LHCN-M2 (cell line): ENCODE measurements at regions not wholly inside any gene's neighbourhood (a gene's known extent, or its start where the extent isn't known, plus 50 kb on each side); places are given as distances from the start of the nearest gene placed in this dataset.
"Not testable (repeated sequence)": the region's sequence is repeated elsewhere in the genome, so short reads cannot be mapped to it uniquely, and the experiment has no call there.

Experiments
- DNase-seq: peaks from one replicate; pipeline ENCODE4 v3.0.0-alpha.2; 2012; ENCODE audit warnings: low read depth

DNA sequence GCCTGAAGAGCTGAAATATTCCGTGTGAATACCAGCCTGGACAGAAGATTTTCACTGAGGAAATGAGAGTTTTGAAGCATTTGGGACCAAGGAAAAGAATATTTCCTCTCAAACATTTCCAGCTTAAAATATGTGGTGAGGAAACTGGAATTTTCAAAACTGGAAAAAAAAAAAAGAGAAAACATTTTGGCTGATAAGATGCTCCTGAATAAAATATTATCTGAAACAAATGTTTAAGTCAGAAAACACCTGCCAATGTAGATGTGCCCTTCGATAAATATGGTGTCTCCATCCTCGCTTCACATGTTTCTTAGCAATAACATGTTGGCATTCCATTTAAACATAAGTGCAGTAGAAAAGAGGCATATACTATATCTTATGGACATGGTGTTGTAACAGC, 567.0 kb downstream of the PRKD1 start:
- DNase-seq = no peak

GRCh38 chr14:29370024-29370423, 557.6 kb downstream of the PRKD1 start:
- no peak for DNase-seq

DNA sequence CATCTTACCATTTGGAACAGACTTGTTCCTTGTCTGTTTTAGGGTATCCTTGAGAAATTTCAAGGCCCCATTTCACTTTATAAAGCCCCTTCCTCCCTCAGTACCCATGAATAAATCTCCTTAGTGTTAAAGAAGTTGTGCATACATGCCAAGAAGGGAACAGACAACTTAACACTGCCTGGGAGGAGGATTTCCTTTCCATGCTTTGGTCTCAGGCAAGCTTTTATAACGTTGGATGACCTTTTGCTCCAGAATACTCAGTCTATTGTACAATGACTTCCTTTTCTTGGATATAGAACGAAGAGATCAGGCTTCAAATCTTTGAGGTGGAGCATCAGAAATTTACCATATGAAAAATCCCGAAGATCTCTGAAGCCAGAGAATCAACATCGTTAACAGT, 551.4 kb downstream of the PRKD1 start:
- DNase-seq = no peak

- DNase-seq = no peak
Observed at GRCh38 chr14:29380826-29381225, 546.8 kb downstream of the PRKD1 start.

GRCh38 chr14:29388571-29388970, 539.1 kb downstream of the PRKD1 start:
- DNase-seq = no peak

DNA sequence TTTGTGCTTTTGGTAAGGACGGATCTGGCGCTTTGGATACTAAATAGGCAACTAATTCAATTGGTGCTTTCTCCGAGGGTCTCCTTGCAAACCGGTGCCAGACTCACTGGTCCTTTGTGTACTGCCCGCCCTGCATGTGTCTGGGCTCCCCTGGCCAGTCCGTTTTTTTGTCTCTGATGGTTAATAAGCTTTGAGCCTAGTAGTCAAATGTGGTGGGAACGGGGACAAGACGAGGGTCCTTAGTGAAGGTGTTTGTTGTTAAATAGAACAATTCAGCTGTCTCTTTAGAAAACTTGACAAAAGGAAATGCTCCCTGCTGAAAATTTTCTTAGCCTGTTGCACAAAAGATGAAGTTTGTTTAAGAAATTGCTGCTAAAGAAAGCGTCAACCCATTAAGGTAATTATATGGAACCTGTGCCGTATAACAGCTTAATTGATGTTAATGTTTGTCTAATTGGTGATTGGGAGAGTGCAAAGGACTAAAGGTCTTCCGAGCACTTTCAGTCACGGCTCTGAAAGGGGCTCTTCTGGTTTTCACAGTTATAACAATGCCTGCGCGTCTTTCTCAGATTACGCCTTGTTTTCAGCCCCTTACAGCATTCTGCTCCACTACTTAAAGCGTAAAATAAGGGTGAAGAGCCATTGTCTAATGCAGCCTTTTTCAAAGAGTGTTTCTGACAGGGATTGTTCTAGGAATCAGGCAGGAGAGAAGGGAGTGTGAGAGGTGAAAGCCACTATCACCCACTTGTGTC, 537.4 kb downstream of the PRKD1 start:
- DNase-seq = no peak

GRCh38 chr14:29391231-29391630, 536.4 kb downstream of the PRKD1 start:
- no peak for DNase-seq

DNA sequence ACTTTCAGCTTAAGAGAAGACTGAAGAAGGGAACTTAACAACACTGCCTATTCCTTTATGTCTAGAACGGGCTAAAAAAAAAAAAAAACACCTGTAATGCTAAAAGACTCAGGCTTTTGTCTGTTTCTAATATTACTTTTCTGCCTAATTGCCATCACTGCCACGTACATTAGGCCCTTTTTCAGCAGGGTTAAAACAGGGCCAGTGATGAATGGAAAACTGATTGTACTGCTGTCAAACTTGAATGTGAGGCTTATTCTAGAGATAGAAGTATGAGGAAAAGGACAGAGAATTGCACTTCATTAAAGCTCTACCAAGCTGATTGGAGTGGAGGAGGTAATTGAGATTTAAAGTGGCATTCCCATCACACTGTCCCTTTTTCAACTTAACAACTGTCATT, 535.8 kb downstream of the PRKD1 start:
- no peak for DNase-seq

GRCh38 chr14:29392287-29392686, 535.4 kb downstream of the PRKD1 start:
- no peak for DNase-seq

DNA sequence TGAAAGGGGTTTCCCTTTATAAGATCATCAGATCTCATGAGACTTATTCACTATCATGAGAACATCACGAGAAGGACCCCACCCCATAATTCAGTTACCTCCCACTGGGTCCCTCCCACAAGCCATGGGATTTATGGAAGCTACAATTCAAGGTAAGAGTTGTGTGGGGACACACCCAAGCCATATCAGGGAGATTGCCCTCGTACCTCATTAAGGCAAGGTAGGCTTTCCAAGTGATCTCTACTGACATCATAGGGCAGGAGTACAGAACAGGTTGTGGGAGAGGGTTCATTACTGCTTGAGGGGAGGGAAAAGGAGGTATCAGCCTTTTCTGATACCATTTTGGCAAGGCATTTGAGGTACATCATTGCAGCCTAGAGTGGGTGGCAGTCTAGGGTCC, 524.6 kb downstream of the PRKD1 start:
- DNase-seq = no peak

GRCh38 chr14:29410581-29410980, 517.1 kb downstream of the PRKD1 start:
- DNase-seq = no peak

GRCh38 chr14:29414931-29415330, 512.7 kb downstream of the PRKD1 start:
- not testable (repeated sequence) for DNase-seq

DNA sequence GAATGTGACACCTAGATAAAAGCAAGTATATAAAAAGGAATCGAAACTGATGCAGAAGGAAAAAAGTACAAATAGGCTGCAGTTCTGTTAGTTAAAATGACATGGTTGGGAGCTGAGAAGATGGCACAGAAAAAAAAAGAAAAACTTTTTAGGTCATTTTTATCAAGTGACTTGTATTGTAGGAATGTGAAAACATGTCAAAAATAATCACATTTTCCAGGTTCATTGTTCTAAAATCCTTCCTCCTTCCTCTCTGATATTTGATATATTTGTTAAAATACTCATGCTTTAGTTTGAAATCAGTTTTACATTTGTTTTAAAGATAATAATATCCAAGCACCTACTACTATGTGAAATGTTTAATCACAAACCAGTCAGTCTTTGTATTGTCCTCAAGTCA, 507.9 kb downstream of the PRKD1 start:
- DNase-seq = no peak

DNA sequence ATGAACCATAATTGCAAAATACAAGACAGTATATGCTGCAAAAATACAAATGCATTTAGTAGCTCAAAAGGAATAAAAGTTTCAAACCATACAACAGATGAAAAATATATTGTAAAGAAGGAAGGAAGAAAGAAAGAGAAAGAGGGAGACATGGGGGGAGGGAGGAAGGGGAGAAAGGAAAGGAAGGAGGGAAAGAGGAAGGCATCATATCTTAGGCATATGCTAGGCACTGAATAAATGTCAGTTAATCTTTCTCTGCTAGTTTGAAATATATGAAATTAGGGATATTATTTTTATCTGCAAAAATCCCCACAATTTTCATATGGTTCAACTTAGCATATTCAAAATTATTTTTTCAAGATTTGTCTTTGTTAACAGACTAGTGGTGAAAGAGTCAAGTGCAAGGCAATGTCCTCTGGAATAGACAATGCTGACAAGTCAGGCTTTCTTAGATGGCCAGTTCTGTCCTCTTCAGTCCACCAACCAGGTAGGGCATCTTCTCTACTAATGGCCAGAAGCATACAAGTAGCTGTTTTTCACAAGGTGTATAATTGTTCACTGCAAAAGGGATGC, 506.4 kb downstream of the PRKD1 start:
- DNase-seq = no peak

DNA sequence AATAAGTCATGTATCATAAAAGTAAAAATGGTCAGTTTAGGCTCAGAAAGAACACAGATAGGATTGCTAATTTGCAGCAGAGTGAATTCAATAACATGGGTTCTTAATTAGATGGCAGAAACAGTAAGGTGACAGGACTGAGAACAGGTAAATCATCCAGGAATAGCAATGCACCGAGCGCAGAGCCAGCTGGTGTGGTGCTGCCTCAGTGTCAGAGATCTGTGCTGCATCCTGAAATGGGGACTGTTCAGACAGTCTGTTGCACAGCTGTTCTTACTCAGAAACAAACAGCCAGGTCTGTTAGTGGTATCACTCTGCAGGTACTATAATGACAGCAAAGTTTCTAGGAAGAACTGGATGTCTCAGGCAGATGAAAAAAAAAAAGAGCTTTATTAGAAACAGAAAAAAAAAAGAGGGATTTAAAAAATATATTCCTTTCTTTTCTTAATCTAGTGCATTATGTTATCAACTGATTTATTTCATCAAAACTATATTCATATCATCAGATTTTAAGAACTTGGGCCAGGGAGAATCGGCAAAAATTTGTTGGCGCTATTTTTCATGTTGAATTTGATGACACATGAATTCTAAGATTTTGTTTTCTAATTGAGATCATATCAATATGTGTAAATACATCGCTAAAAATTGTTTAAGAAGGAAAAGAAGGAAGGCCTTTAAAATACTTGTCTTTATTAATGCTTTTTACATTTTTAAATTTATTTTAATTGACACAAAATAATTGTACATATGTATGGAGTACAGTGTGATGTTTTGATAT, 501.8 kb downstream of the PRKD1 start:
- no peak for DNase-seq

- DNase-seq = peak; percentile 82
Observed at GRCh38 chr14:29442696-29443095, 485.0 kb downstream of the PRKD1 start.

- no peak for DNase-seq
Observed at GRCh38 chr14:29444216-29444615, 483.4 kb downstream of the PRKD1 start.

GRCh38 chr14:29444805-29445204, 482.8 kb downstream of the PRKD1 start:
- DNase-seq = no peak

DNA sequence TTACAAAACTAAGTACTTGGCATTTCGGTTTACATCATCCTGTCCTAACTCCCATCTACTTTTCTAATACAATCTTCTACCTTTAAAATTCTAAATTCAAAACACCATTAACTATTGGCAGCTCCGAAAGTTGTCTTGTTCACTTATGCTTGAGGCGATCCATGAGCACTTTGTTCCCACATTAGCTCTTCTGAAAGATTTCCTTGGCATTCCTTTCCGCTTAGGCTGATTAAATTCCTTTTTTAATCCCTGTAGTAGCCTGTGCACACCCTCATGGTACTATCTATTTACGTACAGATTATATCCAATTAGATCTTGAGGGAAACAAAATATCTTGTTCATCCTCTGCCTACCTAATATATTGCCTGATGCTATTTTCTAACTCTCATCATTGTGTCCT, 480.7 kb downstream of the PRKD1 start:
- DNase-seq = no peak

DNA sequence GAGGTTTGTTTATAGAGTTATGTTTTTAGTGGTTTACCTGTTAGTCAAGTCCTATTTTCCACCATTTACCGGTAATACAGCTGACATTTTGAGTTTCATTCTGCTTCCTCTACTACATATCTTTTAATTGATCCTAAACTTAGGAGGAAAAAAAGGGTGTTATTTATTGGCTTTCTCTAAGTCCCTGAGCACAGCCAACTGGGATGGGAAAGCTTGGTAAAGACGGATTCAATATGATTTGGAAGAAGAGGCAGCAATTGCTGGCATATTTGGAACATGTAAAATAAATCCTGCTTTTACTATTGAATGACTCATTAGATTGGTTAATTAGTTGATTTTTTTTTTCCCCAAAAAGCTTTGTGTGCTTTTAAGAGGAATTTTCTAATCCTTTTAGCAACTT, 475.7 kb downstream of the PRKD1 start:
- DNase-seq = no peak

DNA sequence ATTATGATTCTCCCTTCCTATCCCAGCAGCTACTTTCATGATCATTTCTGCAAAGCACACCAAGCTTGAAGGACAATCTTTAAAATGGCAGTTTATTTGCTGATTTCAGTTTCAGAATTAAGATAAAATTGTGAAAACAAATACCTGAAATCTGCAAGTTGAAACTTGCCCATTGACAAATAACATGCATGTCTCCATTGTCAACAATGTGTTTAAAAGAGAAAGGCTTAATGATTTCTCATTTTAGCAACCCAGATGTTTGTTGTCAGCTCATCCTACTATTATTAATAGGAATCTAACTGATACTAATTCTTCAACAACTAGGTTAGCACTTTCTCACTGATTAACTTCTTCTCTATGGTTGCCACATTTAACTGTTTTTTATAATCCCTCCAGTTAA, 474.6 kb downstream of the PRKD1 start:
- DNase-seq = no peak

DNA sequence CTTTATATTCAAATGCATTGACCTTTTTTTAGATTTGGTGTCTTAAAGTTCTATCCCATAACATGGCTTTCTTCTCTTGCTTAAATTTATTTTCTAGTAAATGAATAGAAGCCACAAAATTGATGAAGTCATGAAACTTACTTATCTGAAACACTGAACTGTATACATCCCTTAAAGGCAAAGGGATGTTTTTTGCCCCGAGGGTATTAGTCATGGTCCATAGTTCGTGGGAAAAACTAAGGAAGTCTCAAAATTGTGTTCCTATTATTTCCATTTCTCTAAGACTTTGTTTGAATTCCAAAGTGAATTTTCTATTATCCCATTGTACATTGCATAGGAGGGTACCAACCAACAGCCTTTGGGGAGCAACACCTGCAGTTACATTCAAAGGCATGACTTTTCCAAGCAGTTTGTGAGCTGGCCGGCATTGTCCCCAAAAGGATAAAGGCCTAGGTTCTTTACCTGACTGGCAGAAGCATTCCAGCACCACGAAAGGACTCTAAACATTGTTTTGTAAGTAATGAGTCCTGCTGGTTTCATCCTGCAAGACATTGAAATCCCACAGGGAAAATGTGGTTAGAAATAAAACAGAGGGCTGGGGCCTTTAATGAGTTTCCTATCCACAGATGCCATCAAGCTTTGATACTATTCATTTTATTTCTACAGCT, 473.5 kb downstream of the PRKD1 start:
- DNase-seq = peak; percentile 13
